Astrocyte of the hippocampus (primary cell): ENCODE measurements at regions not wholly inside any gene's neighbourhood (a gene's known extent, or its start where the extent isn't known, plus 50 kb on each side); places are given as distances from the start of the nearest gene placed in this dataset.
"Not testable (repeated sequence)": the region's sequence is repeated elsewhere in the genome, so short reads cannot be mapped to it uniquely, and the experiment has no call there.

Experiments
- DNase-seq: peaks from one replicate; pipeline ENCODE4 v3.0.0; 2011; ENCODE audit warnings: low read depth, low spot score

GRCh38 chr10:65751896-65752295 lies 1173.9 kb upstream of the LRRTM3 start:
- no peak for DNase-seq

GRCh38 chr10:65753532-65753931 lies 1172.3 kb upstream of the LRRTM3 start:
- no peak for DNase-seq

- DNase-seq: no peak
Observed at GRCh38 chr10:65754112-65754511, 1171.7 kb upstream of the LRRTM3 start.

- DNase-seq: no peak
Observed at GRCh38 chr10:65762311-65762710, 1163.5 kb upstream of the LRRTM3 start.

GRCh38 chr10:65765006-65765541 lies 1160.8 kb upstream of the LRRTM3 start:
- peak; percentile 15 for DNase-seq

- DNase-seq: peak; percentile 19
Observed at GRCh38 chr10:65769828-65770227, 1156.0 kb upstream of the LRRTM3 start.

- DNase-seq: no peak
Observed at GRCh38 chr10:65778753-65779152, 1147.1 kb upstream of the LRRTM3 start.

GRCh38 chr10:65779985-65780384 lies 1145.9 kb upstream of the LRRTM3 start:
- no peak for DNase-seq

GRCh38 chr10:65786279-65786678 lies 1139.6 kb upstream of the LRRTM3 start:
- DNase-seq: no peak

- no peak for DNase-seq
Observed at GRCh38 chr10:65787571-65787970, 1138.3 kb upstream of the LRRTM3 start.

GRCh38 chr10:65788271-65788670 lies 1137.6 kb upstream of the LRRTM3 start:
- no peak for DNase-seq

GRCh38 chr10:65791979-65792378 lies 1133.9 kb upstream of the LRRTM3 start:
- DNase-seq: no peak

- peak; percentile 7 for DNase-seq
Observed at GRCh38 chr10:65793738-65794425, 1132.0 kb upstream of the LRRTM3 start.

GRCh38 chr10:65794861-65795260 lies 1131.0 kb upstream of the LRRTM3 start:
- not testable (repeated sequence) for DNase-seq

GRCh38 chr10:65796472-65796871 lies 1129.4 kb upstream of the LRRTM3 start:
- no peak for DNase-seq

- no peak for DNase-seq
Observed at GRCh38 chr10:65798133-65798532, 1127.7 kb upstream of the LRRTM3 start.

GRCh38 chr10:65802391-65802790 lies 1123.4 kb upstream of the LRRTM3 start:
- DNase-seq: no peak

- DNase-seq: no peak
Observed at GRCh38 chr10:65805511-65805910, 1120.3 kb upstream of the LRRTM3 start.

- peak; percentile 39 for DNase-seq
Observed at GRCh38 chr10:65805993-65806392, 1119.8 kb upstream of the LRRTM3 start.

- no peak for DNase-seq
Observed at GRCh38 chr10:65808687-65809333, 1117.0 kb upstream of the LRRTM3 start.

GRCh38 chr10:65811931-65812525 lies 1113.8 kb upstream of the LRRTM3 start:
- no peak for DNase-seq

GRCh38 chr10:65816536-65816935 lies 1109.3 kb upstream of the LRRTM3 start:
- no peak for DNase-seq

GRCh38 chr10:65818990-65819389 lies 1106.8 kb upstream of the LRRTM3 start:
- DNase-seq: peak; percentile 1
